Mesendoderm (in vitro differentiated cells): ENCODE measurements at regions not wholly inside any gene's neighbourhood (a gene's known extent, or its start where the extent isn't known, plus 50 kb on each side); places are given as distances from the start of the nearest gene placed in this dataset.
"Not testable (repeated sequence)": the region's sequence is repeated elsewhere in the genome, so short reads cannot be mapped to it uniquely, and the experiment has no call there.

ENCODE experiments used
- DNase-seq: peaks from one replicate; pipeline ENCODE4 v3.0.0; 2013
- H2AK5ac ChIP-seq: 2 replicates; pipeline ENCODE4 v1.6.1; 2013; ENCODE audit warnings: low read length, inconsistent platforms
- H2BK120ac ChIP-seq: 2 replicates; pipeline ENCODE4 v1.6.1; 2013; ENCODE audit warnings: low read depth, mild to moderate bottlenecking, low read length, moderate library complexity, mixed read lengths
- H2BK15ac ChIP-seq: replicated peaks from 2 replicates; pipeline ENCODE4 v1.6.1; 2013; ENCODE audit warnings: low read depth, mild to moderate bottlenecking, moderate library complexity
- H2BK5ac ChIP-seq: 2 replicates; pipeline ENCODE4 v1.6.1; 2013; ENCODE audit warnings: low read length, inconsistent platforms
- H3K18ac ChIP-seq: 2 replicates; pipeline ENCODE4 v1.6.1; 2013; ENCODE audit warnings: mild to moderate bottlenecking, low read length, mixed read lengths
- H3K23ac ChIP-seq: one replicate; pipeline ENCODE4 v1.6.1; 2013; ENCODE audit warnings: low read length
- H3K27ac ChIP-seq: 2 replicates; pipeline ENCODE4 v1.5.1; 2013; ENCODE audit warnings: low read depth, mild to moderate bottlenecking, inconsistent platforms, low read length, moderate library complexity
- H3K27me3 ChIP-seq: 2 replicates; pipeline ENCODE4 v1.6.1; 2013; ENCODE audit warnings: low read length, control low read depth, mild to moderate bottlenecking, inconsistent platforms; ENCODE audit not compliant: insufficient read depth, poor library complexity
- H3K36me3 ChIP-seq: 2 replicates; pipeline ENCODE4 v1.6.1; 2013; ENCODE audit warnings: low read length, inconsistent platforms; ENCODE audit not compliant: control insufficient read depth, insufficient read depth
- H3K4ac ChIP-seq: one replicate; pipeline ENCODE4 v1.6.1; 2013; ENCODE audit warnings: low read depth, mild to moderate bottlenecking, low read length, moderate library complexity
- H3K4me1 ChIP-seq: 2 replicates; pipeline ENCODE4 v1.6.1; 2013; ENCODE audit warnings: low read depth, low read length, inconsistent platforms; ENCODE audit not compliant: control insufficient read depth
- H3K4me2 ChIP-seq: 2 replicates; pipeline ENCODE4 v1.6.1; 2013; ENCODE audit warnings: low read length
- H3K4me3 ChIP-seq: 2 replicates; pipeline ENCODE4 v1.5.1; 2013; ENCODE audit warnings: mild to moderate bottlenecking, low read length
- H3K56ac ChIP-seq: one replicate; pipeline ENCODE4 v1.6.1; 2013; ENCODE audit warnings: low read length
- H3K79me1 ChIP-seq: 2 replicates; pipeline ENCODE4 v1.6.1; 2013; ENCODE audit warnings: low read length, inconsistent platforms
- H3K79me2 ChIP-seq: 2 replicates; pipeline ENCODE4 v1.6.1; 2013; ENCODE audit warnings: mild to moderate bottlenecking, low read length; ENCODE audit not compliant: control insufficient read depth, insufficient read depth
- H3K9ac ChIP-seq: 2 replicates; pipeline ENCODE4 v1.6.1; 2013; ENCODE audit warnings: low read length, inconsistent platforms
- H4K5ac ChIP-seq: one replicate; pipeline ENCODE4 v1.6.1; 2013; ENCODE audit warnings: low read length
- H4K8ac ChIP-seq: one replicate; pipeline ENCODE4 v1.6.1; 2013; ENCODE audit warnings: low read depth, mild to moderate bottlenecking, control low read depth, low read length, moderate library complexity
- WGBS: extraction: QIAGEN DNeasy Blood & Tissue Kit; methylation state at CpG from one replicate; pipeline ENCODE4 v1.1.7; 2013; ENCODE audit warnings: low lambda C conversion rate, missing lambda C conversion rate; ENCODE audit not compliant: insufficient coverage; ENCODE audit errors: extremely low coverage; 5-methylcytosine and 5-hydroxymethylcytosine counted together

DNA sequence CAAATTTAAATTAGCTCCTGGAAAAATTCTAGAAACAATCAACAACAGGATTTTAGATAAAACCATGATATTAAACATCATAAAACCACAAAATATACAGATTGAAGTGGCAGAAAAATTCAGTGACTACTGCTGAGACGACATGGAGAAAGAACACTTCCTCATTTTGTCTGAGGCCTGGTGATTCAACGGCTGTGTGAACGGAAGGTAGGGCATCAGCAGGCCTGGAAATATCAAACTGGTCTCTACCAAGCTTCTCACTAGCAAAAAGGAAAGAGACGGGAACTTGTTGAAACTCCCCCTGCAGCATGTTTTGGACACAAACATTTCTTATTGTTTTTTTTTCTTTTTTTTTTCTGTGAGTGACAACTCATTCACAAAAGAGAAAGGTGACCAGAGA lies 58.0 kb upstream of the AHI1 start:
- H3K4me3 ChIP-seq, result no peak overlapping the region
- no peaks in the 10 kb centered on the region for H3K79me2 ChIP-seq
- H4K5ac ChIP-seq, result no peak overlapping the region
- no peak overlapping the region for H3K56ac ChIP-seq
- H3K79me1 ChIP-seq, result no peaks in the 10 kb centered on the region
- no peak overlapping the region for H4K8ac ChIP-seq
- no peaks in the 10 kb centered on the region for H3K27me3 ChIP-seq
- H3K4me1 ChIP-seq, result no peaks in the 10 kb centered on the region
- no peak overlapping the region for H2BK5ac ChIP-seq
- H3K9ac ChIP-seq, result no peak overlapping the region
- H3K4me2 ChIP-seq, result no peak overlapping the region
- H3K36me3 ChIP-seq, result no peaks in the 10 kb centered on the region
- H3K4ac ChIP-seq, result no peak overlapping the region
- H3K18ac ChIP-seq, result no peak overlapping the region
- no peak overlapping the region for H2BK120ac ChIP-seq
- H3K27ac ChIP-seq, result no peak overlapping the region
- peak; percentile 25 for DNase-seq
- no peak overlapping the region for H3K23ac ChIP-seq
- H2AK5ac ChIP-seq, result no peak overlapping the region
- WGBS, result no CpG with 5 or more reads among the region's 4 CpGs
- no peak overlapping the region for H2BK15ac ChIP-seq

DNA sequence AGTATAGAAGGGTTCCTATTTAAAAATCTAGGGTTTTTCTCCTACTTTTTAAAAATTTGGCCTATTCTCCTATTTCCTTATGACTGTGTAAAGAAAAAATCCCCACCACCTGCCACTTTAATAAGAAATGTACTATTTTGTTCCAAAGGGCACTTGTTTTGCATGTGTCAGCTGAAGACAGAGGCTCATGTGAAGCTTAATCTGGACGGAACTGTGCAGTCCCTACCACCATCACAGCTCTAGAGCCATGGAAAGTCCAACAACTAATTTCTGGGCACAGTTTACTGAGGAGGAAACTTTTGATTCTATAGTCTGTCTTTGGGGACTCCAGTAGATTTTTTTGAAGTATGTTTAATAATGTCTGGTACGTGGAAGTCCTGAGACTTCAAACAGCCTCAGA lies 60.0 kb upstream of the AHI1 start:
- no peak overlapping the region for H3K27ac ChIP-seq
- H2BK120ac ChIP-seq, result no peak overlapping the region
- no peaks in the 10 kb centered on the region for H3K27me3 ChIP-seq
- no peaks in the 10 kb centered on the region for H3K36me3 ChIP-seq
- H3K56ac ChIP-seq, result no peak overlapping the region
- no peak overlapping the region for H2BK5ac ChIP-seq
- no peak for DNase-seq
- no peak overlapping the region for H3K23ac ChIP-seq
- H3K79me1 ChIP-seq, result no peaks in the 10 kb centered on the region
- no peak overlapping the region for H2AK5ac ChIP-seq
- no peak overlapping the region for H3K4me3 ChIP-seq
- no peak overlapping the region for H3K4me2 ChIP-seq
- H3K79me2 ChIP-seq, result no peaks in the 10 kb centered on the region
- no peak overlapping the region for H2BK15ac ChIP-seq
- no peak overlapping the region for H3K4ac ChIP-seq
- H4K5ac ChIP-seq, result no peak overlapping the region
- H3K18ac ChIP-seq, result no peak overlapping the region
- H3K4me1 ChIP-seq, result no peaks in the 10 kb centered on the region
- WGBS, result no CpG with 5 or more reads among the region's 2 CpGs
- no peak overlapping the region for H4K8ac ChIP-seq
- H3K9ac ChIP-seq, result no peak overlapping the region

DNA sequence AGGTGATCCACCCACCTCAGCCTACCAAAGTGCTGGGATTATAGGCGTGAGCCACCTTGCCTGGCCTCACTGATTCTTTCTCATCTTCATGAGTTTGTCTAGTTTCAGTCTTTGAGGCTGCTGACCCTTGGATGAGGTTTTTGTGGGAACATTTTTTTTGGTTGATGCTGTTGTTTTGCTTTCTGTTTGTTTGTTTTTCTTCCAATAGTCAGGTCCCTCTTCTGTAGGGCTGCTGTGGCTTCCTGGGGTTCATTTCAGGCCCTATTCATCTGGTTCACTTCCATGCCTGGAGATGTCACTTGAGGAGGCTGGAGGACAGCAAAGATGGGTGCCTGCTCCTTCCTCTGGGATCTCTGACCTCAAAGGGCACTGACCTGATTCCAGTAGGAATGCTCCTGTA lies 68.1 kb upstream of the AHI1 start:
- H4K5ac ChIP-seq, H3K79me1 ChIP-seq, H3K4me3 ChIP-seq, H3K4me2 ChIP-seq, H3K36me3 ChIP-seq, H3K23ac ChIP-seq, H2BK15ac ChIP-seq, DNase-seq, H2BK5ac ChIP-seq, H3K56ac ChIP-seq, H3K79me2 ChIP-seq, H3K27me3 ChIP-seq, H3K4ac ChIP-seq, H2BK120ac ChIP-seq, H4K8ac ChIP-seq, H3K9ac ChIP-seq, H2AK5ac ChIP-seq, H3K4me1 ChIP-seq, H3K27ac ChIP-seq, H3K18ac ChIP-seq: not testable (repeated sequence)
- no CpG with 5 or more reads among the region's 1 CpG for WGBS

GRCh38 chr6:135566311-135567068 lies 69.0 kb upstream of the AHI1 start:
- no peak overlapping the region for H4K5ac ChIP-seq
- no peaks in the 10 kb centered on the region for H3K79me1 ChIP-seq
- no peak overlapping the region for H3K23ac ChIP-seq
- H2BK120ac ChIP-seq, result no peak overlapping the region
- no peak overlapping the region for H3K9ac ChIP-seq
- no peak overlapping the region for H4K8ac ChIP-seq
- no peak overlapping the region for H2BK15ac ChIP-seq
- H3K56ac ChIP-seq, result no peak overlapping the region
- H3K79me2 ChIP-seq, result no peaks in the 10 kb centered on the region
- no peak overlapping the region for H3K4me2 ChIP-seq
- no peak for DNase-seq
- H3K4ac ChIP-seq, result no peak overlapping the region
- no peak overlapping the region for H2AK5ac ChIP-seq
- no peaks in the 10 kb centered on the region for H3K4me1 ChIP-seq
- H3K27me3 ChIP-seq, result no peaks in the 10 kb centered on the region
- no peaks in the 10 kb centered on the region for H3K36me3 ChIP-seq
- no CpG with 5 or more reads among the region's 7 CpGs for WGBS
- no peak overlapping the region for H3K4me3 ChIP-seq
- H3K18ac ChIP-seq, result no peak overlapping the region
- no peak overlapping the region for H3K27ac ChIP-seq
- H2BK5ac ChIP-seq, result no peak overlapping the region

DNA sequence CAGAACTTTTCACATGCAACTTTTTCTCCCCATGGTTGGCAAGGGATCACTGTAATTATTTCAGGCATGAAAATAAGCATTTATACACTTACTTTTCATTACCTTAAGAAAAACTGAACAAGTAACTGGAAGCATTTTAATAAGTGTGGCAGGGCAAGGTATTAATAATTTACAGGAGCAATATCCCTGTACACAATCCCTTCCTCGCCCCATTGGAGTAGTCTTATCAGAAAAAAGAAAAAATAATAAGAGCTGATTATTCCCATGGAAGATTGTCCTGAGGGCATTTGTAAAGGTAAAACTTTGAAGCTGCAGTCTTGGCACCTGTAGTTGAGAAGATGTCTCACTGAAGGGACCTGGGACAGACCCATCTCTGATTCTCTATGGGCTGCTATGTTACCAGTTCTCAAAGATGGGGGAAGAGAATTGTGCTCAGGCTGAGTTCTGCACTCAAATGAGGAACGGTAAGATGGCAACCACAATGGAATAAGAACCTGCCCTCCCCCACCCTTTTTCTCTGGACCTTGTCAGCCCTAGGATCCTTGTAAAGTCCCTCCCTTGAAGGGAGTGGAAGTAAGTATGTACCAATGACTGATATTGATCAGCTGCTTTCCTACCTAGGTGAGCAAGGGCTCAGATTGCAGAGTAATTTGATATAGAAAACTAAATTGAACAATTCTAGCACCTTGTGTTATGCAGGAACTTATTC lies 70.0 kb upstream of the AHI1 start:
- H3K27me3 ChIP-seq, result no peaks in the 10 kb centered on the region
- H3K79me2 ChIP-seq, result no peaks in the 10 kb centered on the region
- no peak overlapping the region for H3K27ac ChIP-seq
- H3K4me2 ChIP-seq, result no peak overlapping the region
- H3K36me3 ChIP-seq, result no peaks in the 10 kb centered on the region
- H2BK5ac ChIP-seq, result no peak overlapping the region
- H3K23ac ChIP-seq, result no peak overlapping the region
- H3K18ac ChIP-seq, result no peak overlapping the region
- no peak overlapping the region for H2BK15ac ChIP-seq
- no CpG with 5 or more reads among the region's 2 CpGs for WGBS
- no peak overlapping the region for H3K4ac ChIP-seq
- no peak overlapping the region for H2AK5ac ChIP-seq
- H4K8ac ChIP-seq, result no peak overlapping the region
- no peaks in the 10 kb centered on the region for H3K79me1 ChIP-seq
- no peak overlapping the region for H2BK120ac ChIP-seq
- no peaks in the 10 kb centered on the region for H3K4me1 ChIP-seq
- H3K9ac ChIP-seq, result no peak overlapping the region
- no peak for DNase-seq
- H3K4me3 ChIP-seq, result no peak overlapping the region
- no peak overlapping the region for H4K5ac ChIP-seq
- no peak overlapping the region for H3K56ac ChIP-seq
